ENCODE measurements at regions not wholly inside any gene's neighbourhood (a gene's known extent, or its start where the extent isn't known, plus 50 kb on each side); places are given as distances from the start of the nearest gene placed in this dataset.

- Histone ChIP-seq H4K20me1 (replicated peaks; ENCODE audit: control insufficient read depth, insufficient read depth, low read length) (no peaks in the 10 kb centered on the region), H3K9ac (ENCODE audit: insufficient read depth in 1 of 2, low read depth in 2 of 2, low read length in 2 of 2) (no peak overlapping the region), H3K4me2 (ENCODE audit: insufficient read depth, low read length) (no peak overlapping the region), H3K27me3 (ENCODE audit: control insufficient read depth in 2 of 2, insufficient read depth in 2 of 2, low read length in 2 of 2) (no peaks in the 10 kb centered on the region), H3K9me1 (ENCODE audit: control insufficient read depth, insufficient read depth, low read length) (no peaks in the 10 kb centered on the region), H3K79me2 (ENCODE audit: control insufficient read depth, insufficient read depth, low read length) (no peaks in the 10 kb centered on the region), H3K4me3 (no peak overlapping the region), H3K27ac (ENCODE audit: extremely low read depth, low read depth, low read length) (no peak overlapping the region), H3K4me1 (replicated peaks in 1 of 2; ENCODE audit: control insufficient read depth in 2 of 2, insufficient read depth in 2 of 2, low read length in 2 of 2) (no peaks in the 10 kb centered on the region), H2AFZ (ENCODE audit: low read depth, low read length) (no peak overlapping the region), H3K9me3 (replicated peaks; ENCODE audit: control insufficient read depth, insufficient read depth, low read depth, low read length) (no peaks in the 10 kb centered on the region), H3K36me3 (ENCODE audit: control insufficient read depth, insufficient read depth, low read length) (no peaks in the 10 kb centered on the region)
- FAIRE-seq, result no peak
- intact Hi-C loops (cut with micrococcal nuclease), result no loop called here
- ChIA-PET POLR2A (interaction anchor here (0.9 kb wide), 1 partner anchor 88 kb away, joined by 3 read pairs; no protein-coding TSS in a partner anchor), CTCF (ENCODE audit: low intra/inter-chr PET ratio) (no interaction called here)
- BruUV-seq (replicated peaks), result no TSS peak
- TF ChIP-seq PRPF4 (IDR thresholded peaks at IDR 0.05; ENCODE audit: insufficient read depth, low read depth, low read length, poor library complexity, severe bottlenecking), result no peak
- TF ChIP-seq, protein P1, sequence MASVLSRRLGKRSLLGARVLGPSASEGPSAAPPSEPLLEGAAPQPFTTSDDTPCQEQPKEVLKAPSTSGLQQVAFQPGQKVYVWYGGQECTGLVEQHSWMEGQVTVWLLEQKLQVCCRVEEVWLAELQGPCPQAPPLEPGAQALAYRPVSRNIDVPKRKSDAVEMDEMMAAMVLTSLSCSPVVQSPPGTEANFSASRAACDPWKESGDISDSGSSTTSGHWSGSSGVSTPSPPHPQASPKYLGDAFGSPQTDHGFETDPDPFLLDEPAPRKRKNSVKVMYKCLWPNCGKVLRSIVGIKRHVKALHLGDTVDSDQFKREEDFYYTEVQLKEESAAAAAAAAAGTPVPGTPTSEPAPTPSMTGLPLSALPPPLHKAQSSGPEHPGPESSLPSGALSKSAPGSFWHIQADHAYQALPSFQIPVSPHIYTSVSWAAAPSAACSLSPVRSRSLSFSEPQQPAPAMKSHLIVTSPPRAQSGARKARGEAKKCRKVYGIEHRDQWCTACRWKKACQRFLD (CRISPR knock-in tag; IDR thresholded peaks at IDR 0.05), result no peak
- no peak for TF ChIP-seq ZNF165 (CRISPR knock-in tag; IDR thresholded peaks at IDR 0.05; ENCODE audit: borderline replicate concordance)
- no peak for TF ChIP-seq TCF3 (CRISPR knock-in tag; IDR thresholded peaks at IDR 0.05)
- TF ChIP-seq ZBTB7A (IDR thresholded peaks at IDR 0.05; ENCODE audit: borderline replicate concordance, control insufficient read depth, low read depth, low read length), result no peak
- TF ChIP-seq FOSL1 (tag; conservative IDR thresholded peaks at IDR 0.05), result no peak
- no peak for TF ChIP-seq NEUROD1 (IDR thresholded peaks at IDR 0.05; ENCODE audit: borderline replicate concordance, low read depth, low read length, partially characterized antibody)
- TF ChIP-seq, protein P2, sequence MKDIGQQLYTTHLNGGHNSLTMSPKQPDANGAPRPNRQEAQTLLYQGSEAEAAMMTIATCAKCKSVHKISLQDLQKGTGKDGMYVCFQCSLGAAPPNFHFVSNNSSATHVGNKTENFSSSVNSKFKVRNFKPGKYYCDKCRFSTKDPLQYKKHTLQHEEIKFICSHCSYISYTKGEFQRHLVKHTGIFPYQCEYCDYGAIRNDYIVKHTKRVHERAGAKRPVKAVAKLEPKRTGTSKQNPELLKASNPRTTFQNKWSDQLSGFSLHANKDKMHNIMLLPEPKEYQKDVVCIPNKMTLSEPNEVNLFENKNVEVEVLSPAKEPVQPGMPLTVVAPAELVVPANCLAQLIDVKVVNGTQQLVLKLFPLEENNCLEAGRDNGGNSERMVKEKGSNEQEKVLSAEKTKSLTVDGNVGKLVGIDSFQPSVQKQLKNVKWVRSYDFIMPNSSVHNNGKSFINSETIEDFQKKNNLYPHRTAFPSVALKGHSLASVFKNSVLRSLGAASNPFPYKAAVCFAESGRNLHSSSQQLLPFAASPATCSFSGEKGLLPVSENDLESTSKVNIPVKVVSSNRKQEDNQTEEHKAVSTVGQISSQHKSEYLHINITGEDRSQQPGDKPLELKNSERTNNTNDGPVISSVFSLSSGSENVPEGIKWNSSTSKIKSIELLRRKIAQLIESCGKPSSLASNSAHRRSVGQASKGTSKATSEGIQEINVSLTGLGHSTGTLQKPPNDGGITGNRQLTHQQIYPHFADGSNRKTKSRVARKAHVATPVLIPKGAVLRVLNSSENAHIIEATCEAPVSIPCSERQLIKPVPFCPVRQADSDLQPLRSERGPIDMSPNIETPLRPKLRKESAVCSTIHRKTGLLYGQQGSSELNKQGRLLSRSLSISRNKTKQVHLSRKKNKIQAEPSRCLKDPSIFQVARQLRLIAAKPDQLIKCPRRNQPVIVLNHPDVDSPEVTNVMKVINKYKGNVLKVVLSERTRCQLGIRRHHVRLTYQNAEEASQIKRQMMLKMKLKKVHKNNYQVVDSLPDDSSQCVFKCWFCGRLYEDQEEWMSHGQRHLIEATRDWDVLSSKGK (CRISPR knock-in tag; IDR thresholded peaks at IDR 0.05), result no peak
- TF ChIP-seq MED1 (CRISPR knock-in tag; IDR thresholded peaks at IDR 0.05; ENCODE audit: borderline replicate concordance), result no peak
- no peak for TF ChIP-seq GATAD2A (IDR thresholded peaks at IDR 0.05)
- no peak for TF ChIP-seq POLR2G (IDR thresholded peaks at IDR 0.05; ENCODE audit: low read depth, low read length)
- TF ChIP-seq MAFK (IDR thresholded peaks at IDR 0.05; ENCODE audit: low read length), result no peak
- TF ChIP-seq HDAC2 (IDR thresholded peaks at IDR 0.05), result no peak
- TF ChIP-seq TEAD2 (tag; IDR thresholded peaks at IDR 0.05), result no peak
- no peak for TF ChIP-seq SMAD4 (CRISPR knock-in tag; conservative IDR thresholded peaks at IDR 0.05)
- 1% methylated on average over 5 of the region's 5 CpGs for WGBS (ENCODE audit: insufficient coverage, low coverage, missing lambda C conversion rate)
- no peak for ATAC-seq
- DNase-seq (ENCODE audit: extremely low read depth in 1 of 4, low spot score in 3 of 4), result no peak
- in situ Hi-C loops (cut with MboI), result no loop called here
These were observed 152.8 kb downstream of the DISP1 start for GRCh38 chr1:222967466-222968240.
